ENCODE measurements at regions not wholly inside any gene's neighbourhood (a gene's known extent, or its start where the extent isn't known, plus 50 kb on each side); places are given as distances from the start of the nearest gene placed in this dataset.

DNA sequence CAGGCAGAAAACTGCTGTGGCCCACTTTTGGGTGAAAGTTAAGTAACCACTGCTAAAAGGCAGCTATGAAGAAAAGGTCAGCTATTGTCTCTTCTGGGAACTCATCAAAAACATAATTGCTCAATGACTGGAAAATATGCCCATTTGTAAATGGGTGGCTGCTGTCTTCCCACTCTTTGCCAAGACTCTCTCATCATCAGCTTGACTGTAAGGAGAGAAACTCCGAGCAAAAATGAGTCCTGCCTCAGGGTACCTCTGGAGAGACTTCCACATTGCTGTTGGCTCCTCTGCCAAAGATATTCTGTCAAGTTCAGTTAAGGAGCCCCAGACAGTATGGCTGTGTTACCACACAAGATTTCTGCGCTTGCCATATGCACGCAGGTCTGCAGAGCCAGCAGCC, 138.7 kb downstream of the BBOX1 start:
- H3K56ac ChIP-seq (ENCODE audit: extremely low read depth, insufficient read depth, low read length): no peak overlapping the region
- H3K36me3 ChIP-seq (ENCODE audit: control insufficient read depth, insufficient read depth, low read length): no peaks in the 10 kb centered on the region
- BruUV-seq (replicated peaks): no TSS peak
- H2AK9ac ChIP-seq (replicated peaks; ENCODE audit: low read depth, low read length, poor library complexity): no peak overlapping the region
- TF ChIP-seq SMC3 (IDR thresholded peaks at IDR 0.05; ENCODE audit: low read depth, low read length) (no peak), CHD1 (IDR thresholded peaks at IDR 0.05; ENCODE audit: low read depth, low read length) (no peak), CEBPB (IDR thresholded peaks at IDR 0.05; ENCODE audit: low read depth, low read length) (no peak), NFE2L2 (IDR thresholded peaks at IDR 0.05; ENCODE audit: low read depth, low read length) (no peak), MAFK (IDR thresholded peaks at IDR 0.05; ENCODE audit: low read depth, low read length) (no peak), BHLHE40 (IDR thresholded peaks at IDR 0.05; ENCODE audit: low read depth, low read length) (no peak), MAZ (IDR thresholded peaks at IDR 0.05; ENCODE audit: borderline replicate concordance, low read depth, low read length) (no peak), RFX5 (IDR thresholded peaks at IDR 0.05; ENCODE audit: low read depth, low read length) (no peak), RCOR1 (IDR thresholded peaks at IDR 0.05; ENCODE audit: insufficient replicate concordance, low read length) (no peak), POLR2A (IDR thresholded peaks at IDR 0.05; ENCODE audit: low read depth, low read length) (no peak), RAD21 (IDR thresholded peaks at IDR 0.05; ENCODE audit: low read length) (no peak), MXI1 (IDR thresholded peaks at IDR 0.05; ENCODE audit: borderline replicate concordance, low read depth, low read length) (no peak)
- TF ChIP-seq, protein P1, sequence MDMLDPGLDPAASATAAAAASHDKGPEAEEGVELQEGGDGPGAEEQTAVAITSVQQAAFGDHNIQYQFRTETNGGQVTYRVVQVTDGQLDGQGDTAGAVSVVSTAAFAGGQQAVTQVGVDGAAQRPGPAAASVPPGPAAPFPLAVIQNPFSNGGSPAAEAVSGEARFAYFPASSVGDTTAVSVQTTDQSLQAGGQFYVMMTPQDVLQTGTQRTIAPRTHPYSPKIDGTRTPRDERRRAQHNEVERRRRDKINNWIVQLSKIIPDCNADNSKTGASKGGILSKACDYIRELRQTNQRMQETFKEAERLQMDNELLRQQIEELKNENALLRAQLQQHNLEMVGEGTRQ (IDR thresholded peaks at IDR 0.05; ENCODE audit: low read depth, low read length): no peak
- TF ChIP-seq, protein P2, sequence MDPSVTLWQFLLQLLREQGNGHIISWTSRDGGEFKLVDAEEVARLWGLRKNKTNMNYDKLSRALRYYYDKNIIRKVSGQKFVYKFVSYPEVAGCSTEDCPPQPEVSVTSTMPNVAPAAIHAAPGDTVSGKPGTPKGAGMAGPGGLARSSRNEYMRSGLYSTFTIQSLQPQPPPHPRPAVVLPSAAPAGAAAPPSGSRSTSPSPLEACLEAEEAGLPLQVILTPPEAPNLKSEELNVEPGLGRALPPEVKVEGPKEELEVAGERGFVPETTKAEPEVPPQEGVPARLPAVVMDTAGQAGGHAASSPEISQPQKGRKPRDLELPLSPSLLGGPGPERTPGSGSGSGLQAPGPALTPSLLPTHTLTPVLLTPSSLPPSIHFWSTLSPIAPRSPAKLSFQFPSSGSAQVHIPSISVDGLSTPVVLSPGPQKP (IDR thresholded peaks at IDR 0.05; ENCODE audit: borderline replicate concordance, low read depth, low read length): no peak
- TF ChIP-seq, protein P3, sequence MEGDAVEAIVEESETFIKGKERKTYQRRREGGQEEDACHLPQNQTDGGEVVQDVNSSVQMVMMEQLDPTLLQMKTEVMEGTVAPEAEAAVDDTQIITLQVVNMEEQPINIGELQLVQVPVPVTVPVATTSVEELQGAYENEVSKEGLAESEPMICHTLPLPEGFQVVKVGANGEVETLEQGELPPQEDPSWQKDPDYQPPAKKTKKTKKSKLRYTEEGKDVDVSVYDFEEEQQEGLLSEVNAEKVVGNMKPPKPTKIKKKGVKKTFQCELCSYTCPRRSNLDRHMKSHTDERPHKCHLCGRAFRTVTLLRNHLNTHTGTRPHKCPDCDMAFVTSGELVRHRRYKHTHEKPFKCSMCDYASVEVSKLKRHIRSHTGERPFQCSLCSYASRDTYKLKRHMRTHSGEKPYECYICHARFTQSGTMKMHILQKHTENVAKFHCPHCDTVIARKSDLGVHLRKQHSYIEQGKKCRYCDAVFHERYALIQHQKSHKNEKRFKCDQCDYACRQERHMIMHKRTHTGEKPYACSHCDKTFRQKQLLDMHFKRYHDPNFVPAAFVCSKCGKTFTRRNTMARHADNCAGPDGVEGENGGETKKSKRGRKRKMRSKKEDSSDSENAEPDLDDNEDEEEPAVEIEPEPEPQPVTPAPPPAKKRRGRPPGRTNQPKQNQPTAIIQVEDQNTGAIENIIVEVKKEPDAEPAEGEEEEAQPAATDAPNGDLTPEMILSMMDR (conservative IDR thresholded peaks at IDR 0.05; ENCODE audit: low read depth, low read length): no peak
- no peak overlapping the region for H3K4me3 ChIP-seq (ENCODE audit: insufficient read depth, low read depth, low read length)
- no peaks in the 10 kb centered on the region for H3K9me3 ChIP-seq (ENCODE audit: control insufficient read depth, insufficient read depth, low read length)
- H3K4me1 ChIP-seq (ENCODE audit: control insufficient read depth, insufficient read depth, low read length): no peaks in the 10 kb centered on the region; the same call in 1 of the 2 replicates
- no peaks in the 10 kb centered on the region for H3K79me1 ChIP-seq (ENCODE audit: low read depth in 1 of 2, low read length in 2 of 2)
- in situ Hi-C loops (cut with MboI; ENCODE audit: low sequenced_read_pairs) (no loop called here), dilution Hi-C loops (cut with HindIII; ENCODE audit: low sequenced_read_pairs, unreplicated experiment) (loop anchor here (25.0 kb wide), 1 partner anchor 308 kb away; no protein-coding TSS in a partner anchor), intact Hi-C loops (cut with micrococcal nuclease) (no loop called here)
- POLR2A ChIA-PET (ENCODE audit: unreplicated experiment): no interaction called here
- H2BK120ac ChIP-seq (ENCODE audit: low read depth, low read length): no peak overlapping the region
- H2BK20ac ChIP-seq (ENCODE audit: low read depth, low read length): no peak overlapping the region
- no peak overlapping the region for H2BK5ac ChIP-seq (ENCODE audit: low read depth, low read length, poor library complexity, severe bottlenecking)
- no peak for ATAC-seq (ENCODE audit: low read depth)
- H3K18ac ChIP-seq (ENCODE audit: low read depth, low read length): no peak overlapping the region
- H3K9me1 ChIP-seq (ENCODE audit: insufficient read depth, low read length): no peaks in the 10 kb centered on the region
- no peak overlapping the region for H2AK5ac ChIP-seq (ENCODE audit: low read depth, low read length)
- H3K27ac ChIP-seq (ENCODE audit: insufficient read depth, low read length): no peak overlapping the region
- no peak overlapping the region for H3K14ac ChIP-seq (replicated peaks; ENCODE audit: low read depth, low read length)
- WGBS, 2 experiments (ENCODE audit: extremely low coverage in 2 of 2, insufficient read length in 1 of 2): no CpG with 5 or more reads among the region's 3 CpGs
- no peak overlapping the region for H3K4ac ChIP-seq (ENCODE audit: low read depth, low read length)
- H3K27me3 ChIP-seq (ENCODE audit: control insufficient read depth, insufficient read depth, low read length): peaks cover 15% of the 10 kb centered on the region
- H3K9ac ChIP-seq (ENCODE audit: low read depth, low read length): no peak overlapping the region
- H3K4me2 ChIP-seq (ENCODE audit: low read depth, low read length): no peak overlapping the region
- H2BK15ac ChIP-seq (ENCODE audit: low read depth, low read length): no peak overlapping the region
- H2AFZ ChIP-seq (replicated peaks; ENCODE audit: low read length, poor library complexity): no peak overlapping the region
- CTCF ChIA-PET: no interaction called here
- H4K8ac ChIP-seq (ENCODE audit: low read depth in 2 of 2, low read length in 2 of 2): no peak overlapping the region
- no peaks in the 10 kb centered on the region for H4K20me1 ChIP-seq (ENCODE audit: insufficient read depth, low read length)
- no peak overlapping the region for H3K23ac ChIP-seq (ENCODE audit: low read depth, low read length)
- H4K5ac ChIP-seq (ENCODE audit: low read depth, low read length): no peak overlapping the region
- DNase-seq: no peak
- no peak overlapping the region for H4K91ac ChIP-seq (ENCODE audit: insufficient read depth, low read depth, low read length)
